Glutamatergic neuron (in vitro differentiated cells): ENCODE measurements at regions not wholly inside any gene's neighbourhood (a gene's known extent, or its start where the extent isn't known, plus 50 kb on each side); places are given as distances from the start of the nearest gene placed in this dataset.

Source experiments
- DNase-seq: peaks from one replicate; pipeline ENCODE4 v3.0.0; 2022
- H3K27ac Mint-ChIP-seq: one replicate; pipeline ENCODE4 v1.8.0; 2020; ENCODE audit warnings: mild to moderate bottlenecking, mixed read lengths, inconsistent platforms; ENCODE audit not compliant: unreplicated experiment
- H3K27me3 Mint-ChIP-seq: one replicate; pipeline ENCODE4 v1.8.0; 2020; ENCODE audit warnings: mild to moderate bottlenecking, moderate library complexity, mixed read lengths, inconsistent platforms; ENCODE audit not compliant: unreplicated experiment
- H3K36me3 Mint-ChIP-seq: one replicate; pipeline ENCODE4 v1.8.0; 2020; ENCODE audit warnings: mild to moderate bottlenecking, mixed read lengths, inconsistent platforms; ENCODE audit not compliant: unreplicated experiment
- H3K4me1 Mint-ChIP-seq: one replicate; pipeline ENCODE4 v1.8.0; 2020; ENCODE audit warnings: mild to moderate bottlenecking, low read depth, mixed read lengths, inconsistent platforms; ENCODE audit not compliant: unreplicated experiment
- H3K4me3 Mint-ChIP-seq: one replicate; pipeline ENCODE4 v1.8.0; 2020; ENCODE audit warnings: mild to moderate bottlenecking, mixed read lengths, inconsistent platforms; ENCODE audit not compliant: unreplicated experiment
- H3K9me3 Mint-ChIP-seq: one replicate; pipeline ENCODE4 v1.8.0; 2020; ENCODE audit warnings: mild to moderate bottlenecking, moderate library complexity, mixed read lengths, inconsistent platforms; ENCODE audit not compliant: unreplicated experiment
- TF ChIP-seq, protein P1 (sequence below): fragments of 200-600 bp; sonication (generic); IDR thresholded peaks from one replicate; pipeline ENCODE4 v1.5.0; 2021; ENCODE audit not compliant: partially characterized antibody, unreplicated experiment

DNA sequence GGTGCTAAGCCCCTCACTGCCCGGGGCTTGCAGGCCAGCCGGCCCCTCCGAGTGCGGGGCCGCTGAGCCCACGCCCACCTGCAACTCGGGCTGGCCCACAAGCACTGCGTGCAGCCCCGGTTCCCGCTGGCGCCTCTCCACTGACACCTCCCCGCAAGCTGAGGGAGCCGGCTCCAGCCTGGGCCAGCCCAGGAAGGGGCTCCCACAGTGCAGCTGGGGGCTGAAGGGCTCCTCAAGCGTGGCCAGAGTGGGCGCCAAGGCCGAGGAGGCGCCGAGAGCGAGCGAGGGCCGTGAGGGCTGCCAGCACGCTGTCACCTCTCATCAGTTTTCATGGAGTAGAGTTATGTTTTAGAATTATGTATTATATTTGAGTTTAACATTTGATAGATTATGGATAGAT is 176.5 kb upstream of the FAM78B start:
- no peak for DNase-seq
- H3K9me3 Mint-ChIP-seq, result peaks cover 5% of the 10 kb centered on the region
- peaks cover 13% of the 10 kb centered on the region for H3K36me3 Mint-ChIP-seq
- H3K4me3 Mint-ChIP-seq, result no peak overlapping the region
- H3K27ac Mint-ChIP-seq, result no peak overlapping the region
- no peaks in the 10 kb centered on the region for H3K4me1 Mint-ChIP-seq
- TF ChIP-seq, protein P1, sequence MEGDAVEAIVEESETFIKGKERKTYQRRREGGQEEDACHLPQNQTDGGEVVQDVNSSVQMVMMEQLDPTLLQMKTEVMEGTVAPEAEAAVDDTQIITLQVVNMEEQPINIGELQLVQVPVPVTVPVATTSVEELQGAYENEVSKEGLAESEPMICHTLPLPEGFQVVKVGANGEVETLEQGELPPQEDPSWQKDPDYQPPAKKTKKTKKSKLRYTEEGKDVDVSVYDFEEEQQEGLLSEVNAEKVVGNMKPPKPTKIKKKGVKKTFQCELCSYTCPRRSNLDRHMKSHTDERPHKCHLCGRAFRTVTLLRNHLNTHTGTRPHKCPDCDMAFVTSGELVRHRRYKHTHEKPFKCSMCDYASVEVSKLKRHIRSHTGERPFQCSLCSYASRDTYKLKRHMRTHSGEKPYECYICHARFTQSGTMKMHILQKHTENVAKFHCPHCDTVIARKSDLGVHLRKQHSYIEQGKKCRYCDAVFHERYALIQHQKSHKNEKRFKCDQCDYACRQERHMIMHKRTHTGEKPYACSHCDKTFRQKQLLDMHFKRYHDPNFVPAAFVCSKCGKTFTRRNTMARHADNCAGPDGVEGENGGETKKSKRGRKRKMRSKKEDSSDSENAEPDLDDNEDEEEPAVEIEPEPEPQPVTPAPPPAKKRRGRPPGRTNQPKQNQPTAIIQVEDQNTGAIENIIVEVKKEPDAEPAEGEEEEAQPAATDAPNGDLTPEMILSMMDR, result no peak
- H3K27me3 Mint-ChIP-seq, result peaks cover 2% of the 10 kb centered on the region

DNA sequence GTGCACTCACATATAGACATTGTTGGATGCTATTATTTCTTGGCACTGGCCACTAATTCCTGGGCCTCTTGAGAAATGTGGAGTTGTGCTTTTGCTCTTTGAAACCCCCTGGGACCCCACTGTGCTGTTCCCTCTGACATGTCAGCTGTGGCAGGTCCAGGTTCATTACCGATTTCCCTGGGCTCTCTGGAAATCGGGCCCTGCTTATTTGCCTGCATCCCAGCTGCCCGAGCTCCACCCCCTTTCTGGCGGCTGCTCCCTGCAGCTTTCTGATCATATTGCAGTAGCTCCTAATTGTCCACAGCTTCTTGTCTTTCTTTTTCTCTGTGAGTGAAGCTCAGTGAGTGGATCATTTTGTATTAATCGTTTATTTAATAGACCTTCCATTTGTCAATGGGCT is 183.7 kb upstream of the FAM78B start:
- H3K27me3 Mint-ChIP-seq, result no peaks in the 10 kb centered on the region
- H3K36me3 Mint-ChIP-seq, result peaks cover 5% of the 10 kb centered on the region
- peak overlapping the region; percentile 28 for H3K27ac Mint-ChIP-seq
- H3K4me1 Mint-ChIP-seq, result peaks cover 39% of the 10 kb centered on the region
- TF ChIP-seq, protein P1, result no peak
- H3K9me3 Mint-ChIP-seq, result peaks cover 5% of the 10 kb centered on the region
- no peak overlapping the region for H3K4me3 Mint-ChIP-seq
- peak; percentile 86 for DNase-seq

- H3K9me3 Mint-ChIP-seq, result peaks cover 5% of the 10 kb centered on the region
- peaks cover 39% of the 10 kb centered on the region for H3K4me1 Mint-ChIP-seq
- peaks cover 3% of the 10 kb centered on the region for H3K36me3 Mint-ChIP-seq
- no peak for DNase-seq
- no peaks in the 10 kb centered on the region for H3K27me3 Mint-ChIP-seq
- H3K4me3 Mint-ChIP-seq, result peak overlapping the region; percentile 10
- TF ChIP-seq, protein P1, result no peak
- peak overlapping the region; percentile 28 for H3K27ac Mint-ChIP-seq
Measured at GRCh38 chr1:166351676-166352075, 184.9 kb upstream of the FAM78B start.

- Mint-ChIP-seq H3K4me1 (peaks cover 39% of the 10 kb centered on the region), H3K27me3 (no peaks in the 10 kb centered on the region), H3K27ac (no peak overlapping the region), H3K36me3 (no peaks in the 10 kb centered on the region), H3K9me3 (peaks cover 7% of the 10 kb centered on the region), H3K4me3 (no peak overlapping the region)
- TF ChIP-seq, protein P1, result no peak
- no peak for DNase-seq
Measured at GRCh38 chr1:166353213-166353612, 186.4 kb upstream of the FAM78B start.

DNA sequence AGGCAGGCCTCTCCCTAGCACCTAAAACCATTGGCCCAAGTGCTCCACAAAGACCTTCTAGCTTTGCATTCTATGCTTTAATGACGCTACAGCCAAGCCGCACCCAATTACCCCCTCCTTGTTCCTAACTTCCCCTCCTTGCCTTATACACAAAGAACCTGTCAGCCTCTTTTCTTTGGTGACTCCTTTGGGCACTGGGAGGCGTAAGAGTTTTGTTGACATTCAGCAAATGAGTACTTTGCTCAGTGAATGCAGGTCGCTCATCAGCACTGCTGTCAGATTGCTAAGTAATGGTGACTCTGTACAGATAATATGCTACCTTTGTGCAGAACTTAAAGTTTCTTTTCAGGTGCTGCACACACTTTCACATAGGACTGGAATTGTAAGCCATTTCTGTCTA is 187.6 kb upstream of the FAM78B start:
- DNase-seq, result no peak
- peaks cover 7% of the 10 kb centered on the region for H3K9me3 Mint-ChIP-seq
- no peaks in the 10 kb centered on the region for H3K36me3 Mint-ChIP-seq
- H3K4me1 Mint-ChIP-seq, result peaks cover 39% of the 10 kb centered on the region
- no peak overlapping the region for H3K4me3 Mint-ChIP-seq
- TF ChIP-seq, protein P1, result no peak
- no peaks in the 10 kb centered on the region for H3K27me3 Mint-ChIP-seq
- H3K27ac Mint-ChIP-seq, result no peak overlapping the region
